GM19025 (cell line): ENCODE measurements at regions not wholly inside any gene's neighbourhood (a gene's known extent, or its start where the extent isn't known, plus 50 kb on each side); places are given as distances from the start of the nearest gene placed in this dataset.
"Not testable (repeated sequence)": the region's sequence is repeated elsewhere in the genome, so short reads cannot be mapped to it uniquely, and the experiment has no call there.

Source experiments
- ATAC-seq: cut with Tn5 transposase; IDR thresholded peaks from one replicate; pipeline ENCODE4 v1.9.1; 2021; ENCODE audit warnings: mild to moderate bottlenecking, low read depth, moderate library complexity; ENCODE audit not compliant: unreplicated experiment

DNA sequence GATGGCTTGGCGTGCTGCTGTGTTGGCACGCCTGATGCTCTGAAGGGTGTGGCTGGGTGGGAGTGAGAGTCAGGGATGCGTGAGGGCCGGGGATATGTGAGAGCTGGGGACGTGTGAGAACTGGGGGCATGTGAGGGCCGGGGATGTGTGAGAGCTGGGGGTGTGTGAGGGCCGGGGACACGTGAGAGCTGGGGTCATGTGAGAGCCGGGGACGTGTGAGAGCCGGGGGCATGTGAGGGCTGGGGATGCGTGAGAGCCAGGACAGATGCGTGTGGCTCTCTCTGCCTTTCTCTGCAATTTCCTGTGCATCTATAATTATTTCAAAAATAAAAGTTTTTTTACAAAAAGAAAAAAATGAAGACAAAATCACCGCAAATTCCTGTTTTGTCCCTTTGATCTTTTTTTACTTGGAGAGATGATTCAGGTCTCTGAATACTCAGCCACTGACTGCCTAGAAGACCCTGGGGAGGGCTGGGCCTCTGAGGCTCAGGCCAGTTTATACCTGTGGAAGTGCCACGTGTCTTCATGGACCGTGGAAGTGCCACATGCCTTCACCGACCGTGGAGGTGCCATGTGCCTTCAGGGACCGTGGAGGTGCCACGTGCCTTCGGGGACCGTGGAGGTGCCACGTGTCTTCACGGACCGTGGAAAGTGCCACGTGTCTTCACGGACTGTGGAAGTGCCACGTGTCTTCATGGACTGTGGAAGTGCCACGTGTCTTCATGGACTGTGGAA is 170.4 kb downstream of the LAT start:
- not testable (repeated sequence) for ATAC-seq

DNA sequence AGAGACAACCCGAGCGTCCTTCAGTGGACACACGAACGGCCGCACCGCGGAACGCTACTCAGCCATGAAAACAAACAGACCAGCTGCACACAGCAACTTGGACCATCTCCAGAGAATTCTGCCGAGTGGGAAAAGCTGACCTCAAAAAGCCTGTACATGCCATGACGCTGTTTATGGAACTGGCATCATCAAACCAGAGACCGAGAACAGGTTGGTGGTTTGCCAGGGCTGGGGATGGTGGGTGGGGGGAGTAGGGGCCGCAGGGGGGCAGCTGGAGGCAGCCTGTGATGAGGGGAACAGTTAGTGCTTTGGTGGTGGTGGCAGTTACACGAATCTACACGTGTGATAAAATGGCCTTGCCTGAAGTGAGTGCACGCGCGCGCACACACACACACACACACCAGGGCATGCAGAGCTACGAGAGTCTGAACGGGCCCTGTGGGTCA is 169.8 kb downstream of the LAT start:
- ATAC-seq = no peak

DNA sequence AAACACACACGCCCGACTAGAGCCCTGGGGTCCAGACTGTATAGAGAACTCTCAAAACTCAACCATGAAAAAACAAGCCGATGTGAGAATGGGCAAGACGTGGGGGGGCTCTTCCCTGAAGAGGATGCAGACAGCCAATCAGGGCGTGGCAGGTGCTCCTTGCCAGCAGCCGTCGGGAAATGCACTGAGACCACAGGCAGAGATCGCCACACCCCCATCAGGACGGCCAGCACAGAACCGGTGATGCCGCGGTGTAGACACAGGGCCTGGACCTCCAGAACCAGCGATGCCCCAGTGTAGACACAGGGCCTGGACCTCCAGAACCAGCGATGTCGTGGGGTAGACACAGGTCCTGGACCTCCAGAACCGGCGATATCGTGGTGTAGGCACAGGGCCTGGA is 169.2 kb downstream of the LAT start:
- ATAC-seq = no peak

DNA sequence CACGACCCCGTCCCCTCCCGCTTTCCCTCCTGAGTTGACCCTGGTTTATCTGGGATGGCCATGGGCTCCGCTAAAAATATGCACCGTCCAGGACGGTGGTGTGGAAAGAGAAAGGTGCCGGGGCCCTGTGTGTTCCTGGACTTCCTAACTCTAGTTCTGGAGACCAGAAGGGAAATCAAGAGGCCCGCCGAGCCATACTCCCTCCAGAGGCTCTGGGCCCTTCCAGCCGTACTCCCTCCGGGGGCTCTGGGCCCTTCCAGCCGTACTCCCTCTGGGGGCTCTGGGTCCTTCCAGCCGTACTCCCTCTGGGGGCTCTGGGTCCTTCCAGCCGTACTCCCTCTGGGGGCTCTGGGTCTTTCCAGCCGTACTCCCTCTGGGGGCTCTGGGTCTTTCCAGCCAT is 168.5 kb downstream of the LAT start:
- not testable (repeated sequence) for ATAC-seq

DNA sequence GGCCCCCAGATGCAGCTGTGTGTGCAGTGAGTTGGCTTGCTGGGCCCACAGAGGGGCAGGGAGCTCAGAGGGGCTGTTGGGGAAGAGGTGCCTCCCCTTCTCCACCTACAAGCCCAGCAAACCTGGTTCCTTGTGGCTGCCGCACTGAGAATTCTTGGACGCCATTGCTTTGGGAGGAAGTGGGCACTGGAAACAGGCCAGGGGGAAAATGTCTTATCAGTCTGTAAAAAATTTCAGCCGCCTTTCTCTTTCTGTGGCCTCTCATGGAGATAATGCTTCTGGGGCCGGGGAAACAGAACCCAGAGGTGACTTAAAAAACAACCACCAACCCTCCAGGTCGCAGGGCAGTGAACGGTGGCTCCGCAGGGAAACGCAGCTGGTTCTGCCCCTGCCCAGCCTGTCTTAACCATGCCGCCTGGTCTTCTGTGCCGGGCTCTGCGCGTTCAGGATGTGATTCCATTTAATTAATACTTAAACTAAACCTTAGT is 167.7 kb downstream of the LAT start:
- ATAC-seq = not testable (repeated sequence)

DNA sequence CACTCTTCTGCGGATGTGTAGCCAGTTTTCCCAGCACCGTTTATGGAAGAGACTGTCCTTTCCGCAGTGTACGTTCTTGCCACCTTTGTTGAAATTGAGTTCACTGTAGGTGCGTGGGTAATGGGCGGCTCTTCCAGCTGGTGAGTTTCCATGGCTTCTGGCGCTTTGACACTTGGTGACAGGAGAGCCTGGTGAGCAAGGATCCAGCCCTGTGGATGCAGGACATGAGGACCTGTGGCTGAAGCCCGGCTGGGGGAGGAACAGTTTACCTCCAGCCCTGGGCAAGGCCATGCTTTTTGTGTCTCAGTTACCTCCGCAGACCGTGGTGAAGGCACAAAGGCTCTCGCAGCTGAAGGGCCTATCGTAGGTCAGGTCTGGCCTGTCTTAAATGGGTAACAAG is 166.5 kb downstream of the LAT start:
- ATAC-seq = no peak

DNA sequence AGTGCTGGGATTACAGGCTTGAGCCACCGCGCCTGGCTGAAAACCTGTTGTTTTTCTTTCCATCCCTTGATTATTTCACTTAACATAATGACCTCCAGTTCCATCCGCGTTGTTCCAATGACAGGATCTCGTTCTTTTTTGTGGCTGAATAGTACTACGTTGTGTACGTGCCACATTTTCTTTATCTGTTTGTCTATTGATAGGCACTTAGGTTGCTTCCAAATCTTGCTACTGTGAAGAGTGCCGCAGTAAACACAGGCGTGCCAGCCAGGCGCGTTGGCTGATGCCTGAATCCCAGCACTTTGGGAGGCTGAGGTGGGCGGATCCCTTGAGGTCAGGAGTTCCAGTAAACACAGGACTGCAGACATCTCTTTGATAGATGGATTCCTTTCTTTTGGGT is 165.1 kb downstream of the LAT start:
- ATAC-seq = not testable (repeated sequence)

DNA sequence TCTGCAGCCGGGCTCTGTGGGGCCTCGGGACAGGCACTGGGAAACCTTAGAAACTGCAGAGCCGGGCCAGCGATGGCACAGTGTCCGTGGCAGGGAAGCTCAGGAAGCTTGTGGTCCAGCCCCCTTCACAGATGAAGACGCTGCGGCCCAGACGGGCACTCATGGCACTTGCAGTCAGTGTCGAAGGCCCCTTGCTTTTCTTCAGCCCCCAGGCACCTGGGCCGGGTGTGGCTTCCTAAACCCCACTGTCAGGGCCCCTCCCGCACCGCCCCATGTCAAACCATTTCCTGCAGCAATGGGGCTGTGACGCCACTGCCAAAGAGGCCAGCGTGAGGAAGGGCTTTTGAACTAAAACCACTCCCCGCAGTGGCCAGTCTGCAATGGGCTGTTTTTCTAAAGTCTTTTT is 164.0 kb downstream of the LAT start:
- ATAC-seq = no peak

DNA sequence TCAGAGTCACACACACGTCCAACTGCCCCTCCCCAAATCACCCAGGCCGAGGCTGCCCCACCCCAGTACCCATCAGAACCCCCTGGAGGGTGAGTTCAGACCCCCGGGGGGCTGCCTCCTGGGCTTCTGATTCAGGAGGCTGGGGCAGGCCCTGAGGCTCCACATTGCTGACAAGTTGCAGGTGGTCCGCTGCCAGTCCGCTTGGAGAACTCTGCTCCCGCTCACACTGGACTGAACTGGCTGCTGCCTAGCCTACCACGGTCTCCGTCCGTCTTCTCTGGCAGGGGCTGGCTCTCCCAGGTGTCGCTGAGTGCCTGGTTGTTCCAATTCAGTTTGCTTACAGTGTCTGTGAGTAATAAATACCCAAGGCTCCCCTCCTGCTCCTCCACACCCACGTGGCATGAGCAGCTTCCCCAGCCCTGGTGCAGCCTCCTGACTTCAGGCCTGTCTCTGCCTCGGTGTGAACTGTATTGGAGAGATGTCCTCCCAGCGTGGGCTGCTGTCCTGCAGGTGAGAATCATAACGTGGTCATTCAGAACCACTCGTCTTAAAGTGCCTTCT is 163.4 kb downstream of the LAT start:
- no peak for ATAC-seq

DNA sequence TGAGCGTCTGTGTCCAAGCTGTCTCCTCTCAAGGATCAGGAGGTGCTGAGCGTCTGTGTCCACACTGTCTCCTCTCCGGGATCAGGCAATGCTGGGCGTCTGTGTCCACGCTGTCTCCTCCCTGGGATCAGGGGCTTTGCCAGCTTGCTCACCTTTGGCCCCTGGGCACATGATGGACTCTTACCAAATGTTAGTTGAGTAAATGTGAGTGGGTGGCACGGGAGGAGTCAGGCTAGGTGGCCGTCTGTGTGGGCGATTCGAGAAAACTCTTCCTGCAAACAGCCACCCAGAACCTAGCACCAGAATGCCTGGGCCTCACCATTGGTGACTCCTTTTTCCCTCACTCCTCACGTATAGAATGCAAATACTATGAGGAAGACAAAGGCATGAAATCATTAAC is 162.9 kb downstream of the LAT start:
- not testable (repeated sequence) for ATAC-seq

DNA sequence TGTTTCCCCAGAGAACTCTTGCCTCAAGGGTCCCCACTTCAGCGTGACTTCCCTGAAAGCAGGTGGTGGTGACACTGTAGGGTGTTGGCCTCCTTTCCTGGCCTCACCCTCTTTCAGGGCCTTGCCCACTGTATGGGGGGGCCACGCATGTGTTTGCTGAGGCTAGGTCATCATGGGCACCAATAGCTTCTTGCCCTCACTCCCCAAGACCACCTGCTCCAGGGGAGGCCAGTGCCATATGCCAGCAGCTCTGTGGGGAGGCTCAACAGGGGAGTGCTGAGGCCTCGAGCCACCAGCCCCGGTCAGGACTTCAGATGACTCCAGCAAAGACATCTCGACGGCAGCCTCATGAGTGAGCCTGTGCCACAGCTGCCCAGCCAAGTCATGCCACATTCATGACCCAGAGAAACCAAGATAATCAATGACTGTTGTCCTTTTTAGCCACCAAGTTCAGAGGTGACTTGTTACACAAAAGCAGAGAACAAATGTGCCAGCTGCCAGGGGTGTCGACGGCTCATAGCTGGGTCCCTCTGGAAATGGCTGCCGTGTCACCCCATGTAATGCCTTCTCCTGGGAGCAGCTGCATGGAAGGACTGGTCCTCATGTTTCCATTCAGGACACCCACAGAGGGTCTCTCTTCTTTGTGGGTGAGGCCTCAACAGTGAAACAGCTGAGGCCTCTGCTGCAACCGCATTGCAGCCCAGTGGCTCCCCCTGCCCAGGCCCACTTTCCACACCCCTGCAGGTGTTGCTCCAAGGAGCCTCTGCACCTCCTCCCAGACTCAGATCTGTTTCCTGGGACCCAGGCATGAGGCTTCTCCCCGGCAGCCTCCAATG is 162.2 kb downstream of the LAT start:
- not testable (repeated sequence) for ATAC-seq

DNA sequence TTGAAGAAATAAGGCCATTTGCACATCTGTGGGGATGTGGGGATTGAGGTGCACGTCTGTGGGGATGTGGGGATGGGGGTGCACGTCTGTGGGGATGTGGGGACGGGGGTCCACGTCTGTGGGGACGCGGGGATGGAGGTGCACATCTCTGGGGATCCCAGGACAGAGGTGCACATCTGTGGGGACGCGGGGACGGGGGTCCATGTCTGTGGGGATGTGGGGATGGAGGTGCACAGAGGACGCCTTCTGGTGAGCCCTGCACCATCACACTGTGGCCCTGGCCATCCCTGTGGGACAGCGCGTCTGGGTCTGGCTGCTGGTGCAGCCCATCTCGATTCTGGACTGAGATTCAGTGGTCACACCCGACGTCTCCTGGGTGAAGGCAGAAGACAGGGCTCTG is 161.4 kb downstream of the LAT start:
- no peak for ATAC-seq

DNA sequence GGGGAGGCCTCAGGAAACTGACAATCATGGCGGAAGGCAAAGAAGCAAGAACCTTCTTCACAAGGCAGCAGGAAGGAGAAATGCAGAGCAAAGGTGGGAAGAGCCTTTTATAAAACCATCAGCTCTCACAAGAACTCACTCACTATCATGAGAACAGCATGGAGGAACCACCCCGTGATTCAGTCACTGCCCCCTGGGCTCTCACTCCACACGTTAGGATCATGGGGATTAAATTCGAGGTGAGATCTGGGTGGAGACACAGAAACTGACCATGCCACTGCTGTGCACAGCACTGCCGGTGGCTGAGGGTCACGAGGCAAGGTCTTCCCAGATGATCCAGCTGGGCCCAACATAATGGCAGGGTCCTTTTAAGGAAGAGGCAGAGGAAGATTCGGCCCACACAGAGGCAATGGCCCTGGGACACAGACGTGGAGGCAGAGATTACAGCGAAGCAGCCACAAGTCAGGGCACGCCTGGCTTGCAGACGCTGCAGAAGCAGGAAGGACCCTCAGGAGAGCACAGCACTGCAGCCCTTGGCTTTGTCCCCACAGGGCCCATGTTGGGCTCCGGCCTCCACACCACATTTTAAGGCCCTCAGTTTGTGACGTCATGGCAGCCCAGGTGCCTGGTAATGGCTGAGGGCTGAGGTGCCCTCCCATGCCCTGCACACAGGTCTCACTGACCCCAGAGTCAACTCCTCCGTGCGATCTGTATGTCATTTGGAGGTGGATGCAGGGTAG is 160.8 kb downstream of the LAT start:
- not testable (repeated sequence) for ATAC-seq

DNA sequence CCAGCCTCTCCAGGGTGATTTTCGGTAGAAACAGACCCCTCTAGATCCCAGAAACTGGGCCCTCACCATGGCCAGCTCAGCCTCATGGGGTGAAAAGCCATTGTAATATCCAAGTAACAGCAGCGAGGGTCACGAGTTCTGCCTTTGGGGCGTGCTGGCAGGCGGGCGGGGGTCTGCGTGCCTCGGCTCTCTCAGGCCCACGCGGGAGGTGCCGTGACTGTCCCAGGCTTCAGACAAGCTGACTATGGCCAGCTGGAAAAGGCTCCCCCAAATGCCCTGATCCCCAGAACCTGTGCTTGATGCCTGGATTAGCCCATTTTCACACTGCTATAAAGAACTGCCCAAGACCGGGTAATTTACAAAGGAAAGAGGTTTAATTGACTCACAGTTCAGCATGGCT is 160.2 kb downstream of the LAT start:
- not testable (repeated sequence) for ATAC-seq

DNA sequence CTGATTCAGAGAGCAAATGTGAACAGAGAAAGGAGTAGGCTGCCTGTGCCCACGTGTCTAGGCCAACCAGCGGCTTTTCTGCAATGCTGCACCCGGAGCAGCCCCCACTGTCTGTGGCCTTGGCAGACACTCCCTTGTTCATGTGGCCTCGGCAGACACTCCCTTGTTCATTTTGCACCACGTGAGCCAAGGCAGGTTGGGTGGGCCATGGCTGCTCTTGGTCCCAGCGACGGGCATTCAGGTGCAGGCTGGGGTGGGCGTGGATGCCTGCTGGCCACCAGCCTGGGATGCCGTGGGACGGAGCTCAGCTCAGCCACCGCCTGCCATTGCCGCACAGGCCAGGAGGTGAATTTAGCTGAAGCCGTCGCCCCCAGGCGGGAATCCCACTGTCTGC is 159.8 kb downstream of the LAT start:
- ATAC-seq = not testable (repeated sequence)

DNA sequence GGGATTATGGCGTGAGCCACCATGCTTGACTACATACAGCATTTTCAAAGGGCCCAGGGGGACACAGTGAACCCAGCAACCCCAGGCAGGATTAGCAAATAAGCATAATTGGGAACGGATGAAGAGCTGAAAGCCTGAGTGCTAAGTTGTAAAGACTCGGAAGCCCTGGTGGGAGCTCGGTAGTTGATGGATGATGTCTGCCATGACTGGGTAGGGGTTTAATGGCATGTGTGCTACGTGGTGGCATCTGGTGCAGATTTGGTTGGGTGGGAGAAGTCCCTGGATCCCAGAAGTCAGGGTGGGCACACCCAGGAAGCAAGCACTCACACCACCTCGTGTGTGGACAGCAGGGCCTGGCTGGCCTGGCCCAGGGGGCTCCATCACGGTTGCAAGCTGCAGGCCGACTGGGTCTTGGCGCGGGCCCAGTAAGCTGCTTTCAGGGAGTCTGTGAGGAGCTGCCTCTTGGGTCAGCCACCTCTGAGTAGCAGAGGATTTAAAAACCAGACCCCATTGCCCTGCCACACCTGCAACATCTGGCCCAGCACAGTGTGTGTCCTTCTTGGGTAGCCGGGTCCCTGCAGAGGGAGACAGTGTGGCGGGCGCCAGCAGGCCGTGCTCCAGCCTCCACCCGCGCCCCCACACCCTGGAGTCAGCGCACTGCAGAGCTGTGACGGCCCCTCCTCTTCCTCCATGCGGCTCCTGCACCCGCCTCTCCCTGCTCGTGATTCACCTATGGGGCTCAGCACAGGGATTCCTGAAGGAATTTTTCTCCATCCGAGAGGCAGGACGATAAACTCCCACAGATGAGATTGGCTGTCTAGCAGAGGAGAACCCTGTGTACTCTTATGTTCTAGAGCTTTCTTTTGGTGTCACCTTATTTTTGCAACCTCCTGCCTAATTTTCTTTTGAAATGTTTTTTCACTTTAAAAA is 159.2 kb downstream of the LAT start:
- not testable (repeated sequence) for ATAC-seq

DNA sequence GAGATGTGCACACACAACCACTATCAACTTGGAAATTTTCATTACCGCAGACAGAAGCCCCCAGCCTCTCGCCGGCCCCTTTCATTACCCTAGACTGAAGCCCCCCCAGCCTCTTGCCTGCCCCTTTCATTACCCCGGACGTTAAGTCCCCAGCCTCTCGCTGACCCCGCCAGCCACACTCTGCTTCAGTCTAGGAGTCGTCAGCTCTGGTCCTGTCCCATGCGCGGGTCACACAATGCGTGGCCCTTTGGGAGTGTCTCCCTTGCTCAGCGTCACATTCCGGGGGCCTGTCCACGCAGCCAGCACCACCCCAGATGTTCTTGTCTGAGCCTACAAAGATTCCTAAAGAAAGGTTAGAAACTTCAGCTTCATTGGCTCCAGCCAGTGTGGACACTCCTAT is 157.7 kb downstream of the LAT start:
- ATAC-seq = not testable (repeated sequence)

DNA sequence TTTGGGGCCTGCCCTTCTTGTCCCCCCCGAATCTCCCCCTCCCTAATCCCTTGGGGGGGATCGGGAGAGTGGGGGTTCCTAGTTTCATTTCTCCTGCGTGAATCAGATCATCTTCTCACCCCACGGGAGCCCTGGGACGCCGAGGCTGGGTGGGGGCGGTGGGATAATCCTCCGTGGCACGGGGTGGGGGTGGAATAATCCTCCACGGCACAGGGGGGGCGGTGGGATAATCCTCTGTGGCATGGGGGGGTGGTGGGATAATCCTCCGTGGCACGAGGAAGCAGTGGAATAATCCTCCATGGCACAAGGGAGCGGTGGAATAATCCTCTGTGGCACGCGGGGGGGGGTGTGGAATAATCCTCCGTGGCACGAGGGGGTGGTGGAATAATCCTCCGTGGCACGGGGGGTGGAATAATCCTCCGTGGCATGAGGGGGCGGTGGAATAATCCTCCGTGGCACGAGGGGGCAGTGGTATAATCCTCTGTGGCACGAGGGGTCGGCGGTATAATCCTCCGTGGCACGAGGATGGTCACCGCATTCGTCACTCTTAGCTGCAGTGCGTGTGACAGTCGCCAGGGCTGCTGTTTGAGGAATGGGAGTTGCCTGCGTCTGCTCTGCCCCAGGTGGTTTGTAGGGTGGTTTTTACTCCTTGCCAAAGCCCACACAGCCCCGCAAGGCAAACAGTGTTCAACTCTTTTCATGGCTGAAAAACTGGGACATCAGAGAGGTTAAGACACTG is 156.9 kb downstream of the LAT start:
- ATAC-seq = no peak

DNA sequence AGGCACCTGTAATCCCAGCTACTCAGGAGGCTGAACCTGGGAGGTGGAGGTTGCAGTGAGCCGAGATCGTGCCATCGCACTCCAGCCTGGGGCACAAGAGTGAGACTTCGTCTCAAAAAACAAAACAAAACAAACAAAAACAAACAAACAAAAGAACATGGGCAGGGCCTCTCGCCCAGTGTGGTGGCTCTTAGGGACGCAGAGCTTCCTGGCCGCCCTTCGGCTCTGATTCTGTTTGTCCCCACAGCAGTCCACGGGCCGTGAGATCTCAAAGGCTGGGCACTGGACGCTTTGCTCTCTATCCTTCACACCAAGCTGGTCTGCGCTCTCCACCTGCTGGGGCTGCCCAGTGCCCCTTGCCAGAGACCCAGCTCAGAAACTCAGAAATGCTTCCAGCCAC is 156.3 kb downstream of the LAT start:
- ATAC-seq = not testable (repeated sequence)
